COLO668 (cell line): ENCODE measurements at regions not wholly inside any gene's neighbourhood (a gene's known extent, or its start where the extent isn't known, plus 50 kb on each side); places are given as distances from the start of the nearest gene placed in this dataset.

ENCODE experiments used
- DNase-seq: peaks from one replicate; lab custom pipeline; 2025; ENCODE audit not compliant: unreplicated experiment; lab: John Stamatoyannopoulos, UW

DNA sequence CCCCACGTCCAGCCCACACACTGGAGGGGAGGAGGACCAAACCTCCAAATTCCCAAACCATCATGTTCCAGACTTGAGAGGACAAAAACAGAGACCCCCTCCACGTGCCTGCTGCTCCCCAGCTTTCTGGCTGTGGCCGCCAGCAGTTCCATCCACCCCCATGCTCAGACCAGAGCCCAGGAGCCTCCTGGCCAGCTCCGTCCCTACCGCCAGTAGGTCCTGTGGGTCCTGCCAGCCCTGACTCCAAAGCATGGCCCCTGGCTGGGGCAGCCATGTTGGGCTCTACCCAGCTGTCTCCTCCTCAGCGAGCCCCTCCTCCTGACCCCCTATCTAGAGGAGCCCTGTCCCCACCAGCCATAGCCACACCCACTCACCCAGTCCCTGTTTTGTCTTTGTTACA, 227.3 kb upstream of the RTL1 start:
- no peak for DNase-seq

DNA sequence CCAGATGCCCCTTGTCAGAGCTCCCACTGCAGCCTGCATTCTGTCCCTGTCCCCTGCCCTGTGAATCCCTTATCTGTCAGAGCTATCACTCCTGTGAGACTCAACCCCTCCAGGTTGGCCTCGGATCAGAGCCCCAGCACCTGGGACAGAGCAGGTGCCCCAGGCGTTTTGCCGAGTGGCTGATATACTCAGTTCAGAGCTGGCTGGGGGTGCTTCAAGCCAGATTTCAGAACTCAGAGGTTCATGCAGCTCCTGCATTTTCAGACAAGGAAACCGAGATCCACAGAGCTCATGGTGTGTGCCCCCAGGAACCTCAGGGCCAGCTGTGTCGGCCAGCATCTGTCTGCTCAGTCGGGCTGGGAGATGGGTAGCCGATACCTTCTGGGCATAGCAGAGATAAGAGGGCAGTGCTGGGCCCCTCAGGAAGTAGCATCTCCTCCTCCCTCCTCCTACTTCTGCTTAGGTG, 228.0 kb upstream of the RTL1 start:
- DNase-seq, result no peak

DNA sequence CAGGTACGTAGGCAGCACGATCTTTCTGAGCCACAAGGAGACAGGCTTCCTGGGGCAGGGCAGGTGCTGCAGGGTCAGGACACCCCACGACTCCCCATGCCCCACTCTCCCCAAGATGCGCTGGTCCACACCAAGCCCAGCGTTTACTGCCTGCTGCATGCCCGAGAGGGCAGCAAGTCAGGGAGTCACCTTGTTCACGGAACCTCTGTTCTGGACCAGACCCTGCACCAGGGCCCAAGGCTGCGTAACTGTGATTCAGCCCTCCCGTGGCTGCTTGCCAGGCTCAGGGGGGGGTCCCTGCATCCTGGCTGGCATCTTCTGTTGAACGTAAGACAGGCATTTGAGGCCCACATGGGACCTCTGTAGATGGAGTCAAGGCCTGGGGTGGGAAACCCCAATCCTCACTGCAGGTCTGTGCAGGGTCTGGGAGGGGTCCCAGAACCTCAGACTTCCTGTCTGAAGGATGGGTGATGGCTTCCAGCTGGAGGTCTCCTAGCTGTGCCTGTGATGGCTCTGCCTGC, 228.6 kb upstream of the RTL1 start:
- DNase-seq, result no peak

DNA sequence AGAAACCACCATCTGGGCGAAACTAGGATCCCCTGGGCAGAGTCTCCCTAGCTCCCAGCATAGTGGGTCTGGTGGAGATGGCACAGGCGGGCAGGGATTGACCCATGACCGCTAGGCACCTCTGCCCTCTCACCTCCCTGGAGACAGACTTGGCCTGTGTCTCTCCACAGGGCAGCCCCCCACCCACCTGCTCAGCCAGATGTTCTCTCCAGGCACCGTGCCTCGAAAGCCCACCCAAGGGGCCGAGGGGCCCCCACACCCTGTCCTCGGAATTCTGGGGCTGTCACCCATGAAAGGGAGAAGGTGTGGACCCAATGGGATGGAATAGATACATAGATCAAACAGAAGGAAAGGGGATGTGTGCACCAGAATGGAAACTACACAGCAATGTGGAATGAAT, 229.1 kb upstream of the RTL1 start:
- DNase-seq, result no peak

DNA sequence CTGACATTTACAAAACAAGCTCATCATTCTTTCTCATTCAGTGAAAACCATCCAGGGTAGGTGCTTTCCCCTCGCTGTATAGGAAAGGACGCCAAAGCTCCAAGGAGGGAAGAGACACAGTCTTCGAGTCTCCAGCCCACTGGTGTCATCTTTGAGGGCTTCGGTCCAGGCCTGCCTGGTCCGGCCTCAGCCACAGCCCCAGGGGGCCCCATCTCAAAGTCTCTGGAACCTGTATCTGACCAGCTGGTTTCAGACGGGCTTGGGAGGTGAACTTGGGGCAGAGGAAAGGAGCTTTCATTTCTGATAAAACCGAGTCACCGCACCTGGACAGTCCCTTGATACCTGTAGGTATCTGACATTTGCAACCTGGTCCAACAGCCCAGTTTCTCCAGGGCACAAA, 229.5 kb upstream of the RTL1 start:
- no peak for DNase-seq

DNA sequence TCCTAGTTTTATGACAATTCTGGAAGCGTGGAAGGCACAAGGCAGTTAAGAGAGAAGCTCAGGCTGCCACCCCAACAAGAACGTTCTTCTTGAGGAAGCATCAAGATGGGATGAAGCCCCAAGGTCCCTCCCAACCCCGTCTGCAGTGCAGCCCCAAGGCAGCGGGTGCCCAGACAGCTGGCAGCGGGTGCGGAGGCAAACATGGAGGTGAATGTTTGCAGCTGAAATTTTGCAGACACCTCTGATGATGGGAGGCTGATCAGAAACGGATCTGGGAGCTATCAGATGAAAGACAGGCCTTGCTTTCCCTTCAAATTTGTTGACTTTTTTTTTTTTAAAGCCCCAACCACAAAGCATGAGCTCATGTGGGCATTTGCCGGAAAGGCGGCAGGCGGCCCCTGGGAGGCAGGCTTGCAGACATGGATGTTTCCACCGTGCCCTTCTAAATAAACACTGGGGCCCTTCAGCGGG, 230.7 kb upstream of the RTL1 start:
- DNase-seq, result no peak

DNA sequence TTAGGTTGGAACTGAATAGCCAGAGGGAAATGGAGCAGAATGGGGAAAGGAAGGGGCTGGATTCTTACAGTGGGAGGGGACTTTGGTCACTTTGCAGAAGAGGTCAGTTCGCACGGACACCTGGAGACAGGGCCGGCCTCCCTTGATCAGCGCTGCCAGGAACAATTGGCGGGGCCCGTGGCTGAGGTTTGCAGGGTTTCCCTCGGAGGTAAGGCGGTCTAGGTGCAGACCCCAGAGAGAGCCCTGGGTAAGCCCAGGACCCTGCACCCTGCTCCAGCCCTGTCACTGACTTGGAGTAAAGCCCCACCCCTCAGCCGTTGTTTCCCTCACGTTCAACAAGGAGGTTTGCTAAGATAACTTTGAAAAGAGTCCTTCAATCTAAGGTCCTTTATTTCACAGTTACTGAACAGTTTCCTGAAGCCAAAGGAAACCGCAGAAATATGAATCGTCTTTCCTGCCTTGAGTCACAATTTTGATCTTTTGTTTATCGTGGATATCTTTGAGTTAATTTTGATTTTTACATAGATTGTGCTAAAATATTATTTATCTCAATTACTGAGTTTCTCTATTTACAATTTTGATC, 231.4 kb upstream of the RTL1 start:
- DNase-seq, result no peak

DNA sequence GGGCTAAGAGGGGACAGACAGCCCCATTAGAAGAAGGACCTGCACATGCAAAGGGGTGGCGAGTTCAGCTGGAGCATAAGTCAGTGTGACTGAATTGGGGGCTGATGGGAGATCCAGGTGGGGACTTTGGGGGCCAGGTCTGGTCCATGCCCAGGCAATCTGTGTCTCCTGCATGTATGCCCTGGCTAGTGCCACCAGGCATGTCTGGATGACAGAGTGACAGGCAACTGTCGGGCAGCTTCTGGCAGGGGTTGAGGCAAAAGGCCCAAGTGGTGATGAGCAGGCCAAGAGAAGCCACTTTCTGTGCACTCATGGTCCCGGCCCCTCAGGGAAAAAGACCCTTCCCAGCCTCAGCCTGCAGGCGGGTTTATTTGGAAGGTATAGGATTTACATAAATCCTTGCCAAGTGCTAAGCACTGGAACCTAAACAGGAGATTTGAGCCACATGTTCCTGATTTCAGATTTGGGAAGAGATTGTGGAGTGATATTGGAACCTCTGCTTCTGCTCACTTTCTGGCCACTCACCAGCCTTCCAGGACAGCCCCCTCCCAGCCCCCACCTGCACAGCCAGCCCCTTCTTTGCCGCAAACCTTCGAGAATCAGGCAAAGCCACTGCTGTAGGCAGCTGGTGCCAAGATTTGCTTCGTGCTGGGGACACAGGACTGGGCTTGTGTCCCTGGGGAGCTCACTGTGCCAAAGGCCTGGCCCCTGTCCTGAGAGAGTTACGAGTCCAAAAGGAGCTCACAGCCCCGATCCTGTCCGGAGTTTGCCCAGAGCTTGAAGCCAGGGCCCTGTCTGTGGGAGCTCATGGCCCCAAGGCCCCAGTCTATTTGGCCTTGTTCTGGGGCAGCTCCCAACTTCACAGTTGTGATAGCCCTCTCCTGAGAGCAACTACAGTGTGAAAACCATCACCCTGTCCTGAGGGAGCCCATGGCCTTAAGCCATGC, 232.5 kb upstream of the RTL1 start:
- DNase-seq, result no peak

DNA sequence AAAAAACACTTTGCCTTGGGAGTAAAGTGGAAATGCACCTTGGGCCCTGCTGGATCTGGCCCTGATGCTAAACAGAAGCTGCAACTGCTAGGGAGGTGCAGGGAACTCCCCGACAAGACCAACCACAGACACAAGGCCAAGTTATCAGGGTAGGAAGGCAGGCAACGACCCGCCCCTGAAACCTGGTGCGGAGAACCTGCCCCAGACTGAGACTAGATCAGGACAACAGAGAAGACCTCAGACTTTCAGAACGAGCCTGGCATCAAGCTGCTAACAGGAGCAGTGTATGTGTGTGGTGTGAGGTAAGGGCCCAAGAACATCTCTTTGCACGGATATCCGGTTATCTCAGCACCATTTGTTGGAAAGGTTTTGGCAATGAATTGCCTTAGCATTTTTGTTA, 233.7 kb upstream of the RTL1 start:
- DNase-seq, result no peak

DNA sequence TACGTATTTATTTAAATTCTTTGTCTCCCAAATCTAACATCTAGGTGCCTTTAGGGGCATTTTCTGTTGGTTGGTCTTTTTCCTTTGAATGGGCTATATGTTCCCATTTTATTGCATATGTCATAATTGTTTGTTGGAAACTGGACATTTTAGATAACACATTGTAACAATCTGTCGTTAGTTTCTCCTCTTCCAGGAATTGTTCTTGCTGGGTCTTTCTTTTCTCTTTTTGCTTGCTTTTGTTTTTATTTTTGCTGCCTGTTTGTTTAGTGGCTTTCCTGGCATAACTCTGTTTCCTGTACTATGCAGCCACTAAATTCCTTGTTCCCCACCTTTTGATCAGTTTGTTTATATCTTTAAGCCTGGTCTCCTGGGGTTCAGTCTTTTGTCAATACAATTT, 244.3 kb upstream of the RTL1 start:
- no peak for DNase-seq

DNA sequence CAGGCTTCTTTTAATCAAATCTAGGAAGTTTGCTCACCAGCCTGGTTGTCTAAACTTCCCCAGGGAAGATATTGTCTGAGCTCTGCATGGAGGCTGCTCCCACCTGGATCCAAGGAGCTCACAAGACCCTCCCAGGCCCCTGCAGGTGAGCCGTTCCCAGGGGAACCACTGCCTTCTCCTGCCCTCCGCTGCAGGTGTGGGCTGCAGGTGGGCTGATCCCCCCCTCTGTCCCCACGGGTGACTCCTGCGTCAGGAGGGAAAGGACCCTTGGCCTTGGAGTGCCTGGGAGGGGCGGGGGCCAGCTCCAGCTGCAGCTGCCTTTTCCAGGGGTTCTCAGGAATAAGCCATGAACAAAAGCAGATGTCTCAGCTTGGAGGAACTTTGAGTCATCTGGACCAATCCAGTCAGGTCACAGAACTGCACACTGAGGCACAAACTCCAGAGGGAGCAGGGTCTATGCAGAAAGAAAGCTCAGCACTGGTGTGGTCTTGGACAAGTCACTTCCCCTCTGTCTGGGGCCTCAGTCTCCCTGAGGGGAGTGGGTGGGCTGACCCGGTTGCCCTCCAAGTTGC, 246.6 kb upstream of the RTL1 start:
- DNase-seq, result no peak

DNA sequence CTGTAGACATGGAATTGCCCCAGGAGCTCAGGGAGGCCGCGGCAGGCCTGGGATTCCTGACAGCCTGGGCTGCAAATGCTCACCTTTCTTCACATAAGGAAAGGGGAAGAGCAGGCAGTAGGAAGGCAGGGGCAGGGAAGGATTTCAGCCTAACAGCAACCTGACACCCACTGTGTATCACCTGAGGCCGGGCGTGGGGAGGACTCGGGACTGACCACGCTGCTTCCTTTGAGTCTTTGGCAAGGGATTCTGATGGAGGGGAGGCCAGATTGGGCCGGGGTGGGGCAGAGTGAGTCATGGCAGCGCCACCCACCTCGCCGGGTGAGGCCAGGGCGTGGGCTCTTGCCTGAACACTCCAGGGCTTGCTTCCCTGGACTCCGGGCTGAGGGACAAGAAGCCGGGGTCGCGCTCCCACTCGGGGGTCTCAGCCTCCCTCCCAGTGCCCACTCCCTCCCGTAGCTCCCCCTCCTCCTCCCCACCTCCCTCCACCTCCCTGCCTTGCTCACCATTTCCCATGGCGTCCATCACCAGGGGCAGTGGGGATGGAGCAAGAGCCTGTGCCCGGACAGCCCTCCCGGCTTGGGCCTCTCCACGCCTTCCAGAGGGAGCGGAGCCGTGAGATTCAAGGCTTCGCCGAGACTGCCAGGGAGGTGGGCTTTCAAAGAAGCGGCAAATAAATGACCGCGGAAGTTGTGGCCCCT, 247.9 kb upstream of the RTL1 start:
- no peak for DNase-seq

DNA sequence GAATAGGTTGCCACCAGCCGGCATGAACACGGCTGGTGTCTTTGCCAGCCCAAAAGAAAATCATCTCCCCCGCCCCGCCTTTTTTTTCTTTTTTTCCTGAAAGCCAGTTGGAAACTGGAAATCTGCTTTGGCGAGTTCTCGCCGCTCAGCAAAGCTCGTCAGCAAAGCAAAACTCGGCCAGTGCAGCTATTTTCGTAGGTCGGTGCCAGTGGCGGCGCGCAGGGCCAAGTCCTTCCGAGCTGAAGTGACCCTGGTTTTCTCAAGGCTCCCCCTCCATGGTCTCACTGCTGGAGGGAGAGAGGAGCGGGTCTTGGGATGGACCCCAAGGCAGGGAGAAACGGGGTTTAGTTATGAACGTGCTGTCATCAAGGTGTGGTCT, 248.4 kb upstream of the RTL1 start:
- no peak for DNase-seq

DNA sequence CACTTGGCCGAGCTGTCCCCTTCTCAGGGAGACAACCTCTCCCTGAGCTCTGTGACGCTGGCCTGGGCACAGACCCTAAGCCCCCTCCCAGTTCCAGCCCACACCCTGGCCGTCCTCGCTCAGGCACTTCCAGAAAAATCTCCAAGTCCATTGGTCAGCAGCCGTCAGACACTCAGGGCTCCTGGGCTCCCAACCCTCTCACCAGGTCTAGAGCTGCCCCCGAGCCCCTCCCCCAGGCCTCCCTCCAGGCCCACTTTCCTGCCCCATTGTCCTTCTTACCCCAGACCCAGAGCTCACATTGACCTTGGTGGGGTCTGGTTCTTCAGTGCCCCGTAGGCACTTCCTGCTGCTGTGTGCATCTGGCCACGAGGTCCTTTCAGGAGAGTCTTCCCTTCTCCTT, 249.3 kb upstream of the RTL1 start:
- no peak for DNase-seq

DNA sequence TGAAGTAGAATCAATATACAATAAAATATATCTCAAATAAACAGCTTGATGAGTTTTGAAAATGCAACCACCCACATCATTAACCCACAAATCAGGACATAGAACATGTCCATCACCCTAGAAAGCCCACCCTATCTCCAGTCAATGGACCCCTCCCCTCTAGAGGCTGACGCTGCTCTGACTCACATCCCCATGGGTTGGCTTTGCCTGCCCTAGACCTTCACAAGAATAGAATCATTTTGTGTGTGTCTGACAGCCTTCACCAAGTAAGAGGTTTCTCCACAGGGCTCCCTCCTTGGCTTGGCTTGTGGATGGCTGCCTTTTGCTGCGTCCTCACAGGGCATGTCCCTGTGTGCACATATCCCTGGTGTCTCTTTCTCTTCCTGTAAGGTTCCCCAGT, 250.2 kb upstream of the RTL1 start:
- DNase-seq, result no peak

DNA sequence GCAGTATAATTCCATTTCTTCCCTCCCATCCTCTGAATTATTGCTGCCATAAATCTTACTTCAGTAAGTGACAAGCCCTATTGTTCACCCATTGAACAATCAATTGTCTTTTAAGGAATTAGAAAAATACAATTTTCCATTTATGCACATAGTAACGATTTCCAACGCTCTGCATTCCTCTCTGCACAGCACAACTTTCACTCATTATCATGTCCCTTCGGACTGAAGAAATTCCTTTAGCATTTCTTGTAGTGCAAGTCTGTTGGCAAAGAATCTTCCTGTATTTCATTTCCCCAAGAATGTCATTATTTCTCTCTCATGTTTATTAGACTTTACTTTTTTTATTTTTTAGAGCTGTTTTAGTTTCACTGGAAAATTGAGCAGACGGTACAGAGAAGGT, 252.1 kb upstream of the RTL1 start:
- no peak for DNase-seq

DNA sequence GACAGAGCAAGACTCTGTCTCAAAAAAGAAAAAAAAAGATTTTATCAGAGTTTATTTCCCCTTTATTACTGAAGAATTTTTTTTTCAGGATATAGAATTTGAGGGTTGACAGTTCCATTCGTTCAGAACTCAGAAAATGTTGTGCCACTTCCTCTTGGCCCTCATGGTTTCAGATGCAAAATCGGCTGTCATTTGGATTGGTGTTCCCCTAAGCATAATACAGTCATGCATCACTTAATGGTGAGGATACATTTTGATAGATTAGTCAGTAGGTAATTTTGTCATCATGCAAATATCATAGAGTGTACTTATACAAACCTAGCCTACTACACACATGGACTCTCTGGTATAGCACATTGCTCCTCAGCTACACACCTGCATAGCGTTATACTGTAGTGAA, 263.9 kb upstream of the RTL1 start:
- no peak for DNase-seq

DNA sequence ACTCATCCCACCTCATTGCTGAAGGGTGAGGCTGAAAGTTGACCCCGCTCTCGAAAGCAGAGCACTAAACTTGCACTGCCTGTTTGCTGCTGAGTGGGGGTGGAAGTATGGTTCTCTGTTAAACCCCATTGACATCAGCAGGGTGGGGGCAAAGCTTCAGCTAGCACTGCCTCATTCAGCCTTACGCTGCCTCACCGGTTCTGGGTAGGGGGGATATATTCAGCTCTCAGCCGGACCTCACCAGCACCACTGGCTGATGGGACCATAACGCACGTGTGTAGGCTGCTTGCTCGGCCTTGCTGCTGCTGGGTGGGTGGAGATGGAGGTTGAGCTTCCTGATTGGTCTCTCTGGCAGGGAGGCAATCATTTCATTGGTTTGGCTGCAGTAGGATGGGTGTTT, 265.7 kb upstream of the RTL1 start:
- no peak for DNase-seq

DNA sequence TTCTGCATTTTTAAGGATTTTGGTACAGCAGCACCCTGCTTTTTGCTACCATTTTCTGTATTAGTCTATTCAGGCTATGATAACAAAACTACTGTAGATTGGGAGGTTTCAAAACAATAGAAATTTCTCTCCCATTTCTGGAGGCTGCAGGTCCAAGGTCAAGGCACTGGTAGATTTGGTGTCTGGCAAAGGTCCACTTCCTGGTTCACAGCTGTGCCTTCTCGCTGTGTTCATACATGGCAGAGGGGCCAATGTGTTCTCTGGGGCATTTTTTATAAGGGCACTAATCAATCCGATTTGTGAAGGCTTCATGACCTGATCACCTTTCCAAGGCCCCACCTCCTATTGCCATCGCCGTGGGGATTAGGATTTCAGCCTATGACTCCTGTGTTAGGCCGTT, 268.1 kb upstream of the RTL1 start:
- DNase-seq, result no peak

DNA sequence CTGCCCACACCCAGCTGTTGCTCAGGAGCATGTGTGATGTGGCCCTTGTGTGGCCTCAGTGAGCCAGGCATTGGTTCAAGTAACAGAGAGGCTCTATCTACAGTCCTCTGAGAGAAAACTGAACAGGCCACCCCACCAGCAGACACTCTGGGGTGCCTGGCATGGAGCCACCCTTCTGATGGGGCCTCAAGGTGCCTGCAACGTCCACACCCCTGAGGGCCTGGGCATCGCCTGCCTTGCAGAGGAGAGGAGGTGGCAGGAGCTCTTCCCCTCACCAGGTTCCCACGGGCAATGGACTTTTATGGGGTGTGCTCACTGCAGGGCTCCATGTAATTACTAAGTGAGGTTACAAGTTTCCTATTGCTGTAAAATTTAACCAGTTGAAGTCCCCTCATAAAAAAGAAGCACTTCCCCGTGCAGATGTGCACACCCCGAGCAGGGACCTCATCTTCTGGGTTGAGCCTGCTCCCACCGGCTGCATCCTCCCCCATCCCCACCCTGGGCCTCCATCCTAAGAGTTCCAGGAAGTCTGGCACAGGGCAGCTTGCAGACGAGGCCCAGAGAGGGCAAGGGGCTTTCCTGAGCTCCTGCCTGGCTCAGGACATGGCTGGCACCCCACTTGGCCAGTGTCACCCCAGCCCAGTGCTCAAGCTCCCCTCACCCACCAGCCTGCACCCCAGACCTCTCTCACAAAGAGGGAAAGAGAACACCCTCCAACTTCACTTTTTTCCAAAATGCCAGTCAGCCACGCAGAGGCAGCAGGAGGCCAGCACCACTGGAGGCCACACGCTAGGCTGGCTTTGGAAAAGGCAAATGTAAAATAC, 270.4 kb upstream of the RTL1 start:
- no peak for DNase-seq

DNA sequence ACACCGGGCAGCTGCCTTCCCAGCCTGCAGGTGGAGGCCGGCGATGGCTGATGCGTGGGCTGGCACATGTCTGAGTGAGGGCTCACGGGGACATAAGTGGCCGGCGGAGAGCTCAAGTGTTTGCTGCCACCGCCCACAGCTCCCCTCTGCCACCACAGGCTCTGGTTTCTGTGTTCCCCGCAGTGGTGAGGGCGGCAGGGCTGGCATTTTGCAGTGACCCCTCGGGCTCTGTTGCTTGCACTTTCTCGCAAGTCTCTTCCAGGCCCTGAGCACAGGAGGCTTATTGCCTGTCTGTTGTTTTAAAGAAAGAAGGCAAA, 271.0 kb upstream of the RTL1 start:
- DNase-seq, result no peak
